Urinary bladder (tissue), 3 donors: ENCODE measurements at regions not wholly inside any gene's neighbourhood (a gene's known extent, or its start where the extent isn't known, plus 50 kb on each side); places are given as distances from the start of the nearest gene placed in this dataset.
"Not testable (repeated sequence)": the region's sequence is repeated elsewhere in the genome, so short reads cannot be mapped to it uniquely, and the experiment has no call there.

Experiments
- DNase-seq: peaks from one replicate; pipeline ENCODE4 v3.0.0-alpha.2; 2015; ENCODE audit errors: extremely low spot score
- H3K27ac ChIP-seq: one replicate; pipeline ENCODE4 v1.5.1; 2013; ENCODE audit warnings: low read depth, mild to moderate bottlenecking, moderate library complexity
- H3K36me3 ChIP-seq: one replicate; pipeline ENCODE4 v1.6.1; 2013; ENCODE audit warnings: mild to moderate bottlenecking, moderate library complexity; ENCODE audit not compliant: insufficient read depth
- H3K4me1 ChIP-seq: one replicate; pipeline ENCODE4 v1.6.1; 2013; ENCODE audit warnings: mild to moderate bottlenecking, moderate library complexity; ENCODE audit not compliant: insufficient read depth
- H3K4me3 ChIP-seq: one replicate; pipeline ENCODE4 v1.5.1; 2013; ENCODE audit warnings: low read depth, low read length
- WGBS: extraction: QIAGEN DNeasy Blood & Tissue Kit; methylation state at CpG from one replicate; pipeline ENCODE4 v1.1.7; 2013; 5-methylcytosine and 5-hydroxymethylcytosine counted together
- donor health status: healthy with polysubstance abuse.
- donor health status: healthy.

DNA sequence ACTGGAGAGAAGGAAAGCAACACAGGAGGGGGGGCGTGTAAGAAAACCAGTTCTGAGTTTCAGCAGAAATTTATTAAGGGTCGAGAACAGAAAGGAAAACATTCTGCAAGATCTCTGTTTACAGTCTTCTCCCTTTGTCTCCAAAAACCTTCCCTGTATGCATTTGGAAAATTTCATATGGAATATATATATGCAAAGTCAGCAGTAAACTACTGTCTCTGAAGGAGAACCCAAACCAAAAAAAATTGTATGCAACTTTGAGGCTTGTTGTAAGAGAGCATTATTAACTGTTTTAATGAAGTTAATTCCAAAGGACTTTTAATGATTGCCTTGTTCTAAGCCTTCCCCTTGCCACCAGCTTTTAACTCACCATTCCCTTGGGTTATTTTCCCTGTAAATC is 238.2 kb upstream of the GPR149 start:
- H3K36me3 ChIP-seq, result no peaks in the 10 kb centered on the region
- no peaks in the 10 kb centered on the region for H3K4me1 ChIP-seq
- no peak for DNase-seq
- H3K27ac ChIP-seq, result no peak overlapping the region
- no peak overlapping the region for H3K4me3 ChIP-seq
- WGBS, result 39% methylated on average over 2 of the region's 2 CpGs

DNA sequence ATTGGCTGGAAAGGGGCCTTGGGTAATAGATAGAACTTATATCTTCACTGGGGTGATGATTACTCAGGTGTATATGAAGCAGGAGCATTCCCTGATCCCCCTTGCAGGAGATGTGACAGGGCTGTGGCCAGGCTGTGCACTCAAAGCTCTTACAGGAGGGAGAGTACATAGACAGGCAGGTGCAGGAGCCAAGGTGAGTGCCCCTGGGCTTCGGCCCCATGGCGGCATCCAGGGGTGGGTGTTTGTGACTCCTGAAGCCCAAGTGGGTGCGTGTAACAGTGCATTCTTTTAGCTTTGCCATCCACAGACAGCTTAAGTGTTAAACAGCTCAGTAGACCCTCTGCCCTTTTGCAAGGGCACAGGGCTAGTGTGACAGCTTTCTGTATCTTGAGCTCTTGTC is 236.6 kb upstream of the GPR149 start:
- Histone ChIP-seq H3K27ac (no peak overlapping the region), H3K4me3 (no peak overlapping the region), H3K36me3 (no peaks in the 10 kb centered on the region), H3K4me1 (no peaks in the 10 kb centered on the region)
- 90% methylated on average over 3 of the region's 3 CpGs for WGBS
- DNase-seq, result no peak

DNA sequence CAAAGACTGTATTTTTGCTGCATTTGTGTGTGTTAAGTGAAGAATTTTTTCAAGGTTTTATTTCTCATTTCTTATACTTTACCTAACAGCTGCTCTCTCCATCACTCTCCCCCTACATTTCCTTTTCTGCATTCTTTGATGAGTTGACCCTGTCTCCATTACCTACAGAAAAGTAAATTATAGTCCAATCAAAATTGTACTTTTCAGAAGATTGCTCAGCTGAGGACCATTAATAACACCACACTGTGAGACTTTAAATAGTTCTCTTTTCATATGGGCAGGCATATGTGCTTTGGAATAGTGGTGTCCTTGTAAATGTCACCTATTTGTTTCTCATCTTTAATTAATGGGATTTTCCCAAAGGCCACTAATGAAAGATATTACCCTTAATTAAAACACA is 234.7 kb upstream of the GPR149 start:
- no peak overlapping the region for H3K4me3 ChIP-seq
- H3K36me3 ChIP-seq, result no peaks in the 10 kb centered on the region
- H3K27ac ChIP-seq, result no peak overlapping the region
- no peaks in the 10 kb centered on the region for H3K4me1 ChIP-seq
- DNase-seq, result no peak

DNA sequence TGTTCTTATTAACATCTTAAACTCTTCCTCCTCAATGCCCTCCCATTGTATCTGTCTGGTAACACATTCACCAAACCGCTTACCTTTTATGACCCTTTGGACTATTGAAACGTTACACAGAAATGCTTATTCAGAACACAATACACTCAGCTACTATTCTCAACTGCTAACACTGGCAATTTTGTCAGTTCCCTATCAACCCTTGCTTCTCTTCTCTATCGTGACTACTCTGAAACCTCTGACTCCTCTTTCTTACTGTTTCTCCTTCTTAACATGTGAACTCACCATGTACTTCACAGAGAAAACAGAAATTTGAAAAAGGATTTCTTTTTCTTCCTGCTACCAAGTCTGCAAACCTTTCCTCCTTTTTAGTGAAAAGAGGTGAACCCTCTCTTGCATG is 232.9 kb upstream of the GPR149 start:
- Histone ChIP-seq H3K36me3 (no peaks in the 10 kb centered on the region), H3K4me3 (no peak overlapping the region), H3K4me1 (no peaks in the 10 kb centered on the region), H3K27ac (no peak overlapping the region)
- WGBS, result 70% methylated on average over 3 of the region's 3 CpGs
- DNase-seq, result no peak

DNA sequence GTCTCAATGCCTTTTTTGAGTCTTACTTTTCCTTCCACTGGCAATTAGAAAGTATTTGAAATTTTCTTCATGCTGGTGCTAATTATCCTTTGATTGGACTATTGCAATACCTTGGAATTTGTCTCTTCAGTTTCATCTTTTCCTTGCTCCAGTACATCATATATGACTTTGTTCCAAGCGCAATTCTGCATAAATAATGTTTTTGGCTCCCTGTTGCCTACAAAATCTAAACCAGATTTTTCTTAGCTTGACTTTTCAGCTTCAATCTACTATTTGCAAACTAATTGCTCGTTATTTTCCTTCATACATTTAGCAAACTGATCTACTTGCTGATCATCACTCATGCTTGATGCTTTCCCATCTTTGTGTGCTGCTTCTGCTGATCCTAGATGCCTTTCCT is 230.8 kb upstream of the GPR149 start:
- H3K4me1 ChIP-seq, result no peaks in the 10 kb centered on the region
- H3K27ac ChIP-seq, result no peak overlapping the region
- H3K36me3 ChIP-seq, result no peaks in the 10 kb centered on the region
- no peak for DNase-seq
- no peak overlapping the region for H3K4me3 ChIP-seq
- 84% methylated on average over 2 of the region's 2 CpGs for WGBS

DNA sequence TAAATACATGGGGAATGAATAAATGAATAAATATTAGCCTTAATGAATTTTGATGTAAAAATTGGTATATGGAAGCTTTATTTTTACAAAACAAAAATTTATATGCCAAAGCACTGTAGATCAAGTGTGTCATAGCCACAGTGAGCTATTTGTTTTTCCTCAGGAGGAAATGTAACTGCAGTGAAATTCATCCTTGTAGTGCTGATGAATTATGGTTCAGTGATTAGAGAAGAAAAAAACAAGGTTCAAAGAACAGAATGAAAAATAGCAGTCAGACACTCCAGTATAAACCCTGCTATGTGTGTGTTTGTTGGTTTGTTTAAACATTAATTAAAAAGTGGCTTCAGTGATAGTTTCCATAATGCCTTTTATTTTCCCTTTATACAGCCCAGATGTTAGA is 228.0 kb upstream of the GPR149 start:
- DNase-seq, result no peak
- Histone ChIP-seq H3K4me1 (no peaks in the 10 kb centered on the region), H3K36me3 (no peaks in the 10 kb centered on the region), H3K27ac (no peak overlapping the region), H3K4me3 (no peak overlapping the region)

DNA sequence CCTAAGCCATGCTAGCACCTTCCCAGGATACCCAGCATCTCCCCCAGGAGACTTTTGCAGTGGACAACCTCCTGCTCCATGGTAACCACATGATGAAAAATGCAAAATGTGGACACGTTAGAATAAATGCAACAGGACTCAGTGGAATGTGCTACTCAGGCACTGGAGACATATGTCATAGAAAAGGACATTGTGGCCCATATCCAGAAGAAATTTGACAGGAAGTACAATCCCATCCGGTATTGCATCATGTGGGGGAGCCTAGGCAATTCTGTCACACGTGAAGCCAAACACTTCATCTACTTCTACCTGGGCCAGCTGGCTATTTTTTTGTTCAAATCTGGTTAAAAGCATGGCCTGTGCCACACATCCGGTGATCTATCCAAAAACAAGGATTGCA is 227.2 kb upstream of the GPR149 start:
- no peak for DNase-seq
- Histone ChIP-seq H3K4me1 (no peaks in the 10 kb centered on the region), H3K36me3 (no peaks in the 10 kb centered on the region), H3K27ac (no peak overlapping the region), H3K4me3 (no peak overlapping the region)
- WGBS, result 71% methylated on average over 4 of the region's 4 CpGs

DNA sequence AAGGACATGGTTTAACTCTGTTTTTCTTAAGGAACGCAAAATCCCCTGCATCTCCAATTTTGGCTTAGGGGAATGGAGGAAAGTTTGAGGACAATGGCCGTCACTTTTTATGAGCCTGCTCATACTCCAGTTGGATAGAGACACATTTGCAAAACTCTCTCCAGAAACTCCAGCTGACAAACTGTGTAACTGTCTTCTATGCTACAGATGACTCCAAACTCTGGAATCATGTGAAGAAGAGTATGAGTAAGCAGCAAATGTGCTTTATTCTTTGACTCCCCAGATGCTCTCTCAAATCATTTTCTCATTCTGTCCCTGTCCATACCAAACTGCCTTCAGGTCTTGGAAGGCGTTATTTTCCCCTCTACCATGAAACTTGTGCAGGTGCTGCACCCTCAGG is 226.5 kb upstream of the GPR149 start:
- no peak for DNase-seq
- no peaks in the 10 kb centered on the region for H3K4me1 ChIP-seq
- no peak overlapping the region for H3K27ac ChIP-seq
- no peaks in the 10 kb centered on the region for H3K36me3 ChIP-seq
- no peak overlapping the region for H3K4me3 ChIP-seq
- WGBS, result 77% methylated on average over 3 of the region's 3 CpGs

DNA sequence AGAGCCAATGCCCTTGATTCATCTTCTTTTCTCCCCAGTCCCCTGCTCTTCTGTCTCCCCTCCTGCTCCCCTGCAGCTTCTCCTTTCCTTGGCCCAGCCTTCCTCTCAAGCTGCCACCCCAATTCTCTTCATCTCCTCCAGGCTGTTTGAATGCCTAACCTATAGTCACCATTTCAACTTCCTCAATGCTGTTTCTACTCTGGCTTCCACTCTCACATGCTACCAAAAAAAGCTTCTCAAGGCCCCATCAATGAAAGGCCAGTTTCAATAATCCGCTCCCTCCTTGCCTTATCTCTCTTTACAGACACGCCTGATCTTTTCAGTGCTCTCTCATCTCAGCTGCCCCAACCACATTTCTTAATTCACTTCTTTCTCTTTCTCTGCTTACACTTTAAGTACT is 212.2 kb upstream of the GPR149 start:
- DNase-seq, result no peak
- WGBS, result 75% methylated on average over 2 of the region's 2 CpGs
- no peak overlapping the region for H3K4me3 ChIP-seq
- no peak overlapping the region for H3K27ac ChIP-seq
- no peaks in the 10 kb centered on the region for H3K36me3 ChIP-seq
- no peaks in the 10 kb centered on the region for H3K4me1 ChIP-seq

DNA sequence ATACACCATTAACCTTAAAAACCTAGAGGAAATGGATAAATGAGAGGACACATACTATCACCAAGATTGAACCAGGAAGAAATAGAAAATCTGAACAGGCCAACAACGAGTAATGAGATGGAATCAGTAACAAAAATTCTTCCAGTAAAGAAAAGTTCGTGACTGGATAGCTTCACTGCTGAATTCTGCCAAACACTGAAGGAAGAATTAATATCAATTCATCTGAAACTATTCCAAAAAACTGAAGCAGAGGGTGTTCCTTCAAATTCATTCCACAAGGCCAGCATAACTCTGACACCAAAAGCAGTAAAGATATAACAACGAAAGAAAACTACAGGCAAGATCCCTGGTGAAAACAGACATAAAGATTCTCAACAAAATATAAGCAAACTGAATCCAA is 195.8 kb upstream of the GPR149 start:
- DNase-seq, result no peak
- H3K4me3 ChIP-seq, result no peak overlapping the region
- no peaks in the 10 kb centered on the region for H3K4me1 ChIP-seq
- H3K36me3 ChIP-seq, result no peaks in the 10 kb centered on the region
- H3K27ac ChIP-seq, result no peak overlapping the region
- WGBS, result 64% methylated on average over 3 of the region's 3 CpGs

DNA sequence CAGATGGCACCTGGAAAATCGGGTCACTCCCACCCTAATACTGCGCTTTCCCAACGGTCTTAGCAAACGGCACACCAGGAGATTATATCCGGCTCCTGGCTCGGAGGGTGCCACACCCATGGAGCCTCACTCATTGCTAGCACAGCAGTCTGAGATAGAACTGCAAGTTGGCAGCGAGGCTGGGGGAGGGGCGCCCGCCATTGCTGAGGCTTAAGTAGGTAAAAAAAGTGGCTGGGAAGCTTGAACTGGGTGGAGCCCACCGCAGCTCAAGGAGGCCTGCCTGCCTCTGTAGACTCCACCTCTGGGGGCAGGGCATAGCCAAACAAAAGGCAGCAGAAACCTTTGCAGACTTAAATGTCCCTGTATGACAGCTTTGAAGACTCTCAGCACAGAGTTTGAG is 189.6 kb upstream of the GPR149 start:
- not testable (repeated sequence) for H3K4me1 ChIP-seq
- 92% methylated on average over 10 of the region's 10 CpGs for WGBS

DNA sequence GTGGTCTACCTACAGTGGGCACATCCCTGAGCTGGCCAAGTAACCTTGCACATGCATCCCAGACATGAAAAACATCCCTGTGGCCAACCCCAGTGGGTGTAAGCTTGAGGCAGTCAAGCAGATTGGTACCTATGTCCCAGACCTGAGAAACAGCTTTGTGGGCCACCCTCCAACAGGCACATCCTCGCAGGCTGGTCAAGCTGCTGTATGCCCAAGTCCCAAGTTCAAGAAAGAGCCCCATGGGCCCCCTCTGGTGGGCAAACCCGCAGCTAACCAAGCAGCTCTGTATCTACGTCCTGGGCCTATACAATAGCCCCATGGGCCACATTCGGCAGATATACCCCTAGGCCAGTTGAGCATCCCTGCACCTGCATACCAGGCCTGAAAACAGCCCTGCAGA is 186.3 kb upstream of the GPR149 start:
- no peaks in the 10 kb centered on the region for H3K4me1 ChIP-seq
- no peaks in the 10 kb centered on the region for H3K36me3 ChIP-seq
- 83% methylated on average over 4 of the region's 4 CpGs for WGBS
- no peak for DNase-seq
- H3K4me3 ChIP-seq, result no peak overlapping the region
- no peak overlapping the region for H3K27ac ChIP-seq

More for the DNA sequence above, 189.6 kb upstream of the GPR149 start:
- H3K36me3 ChIP-seq, DNase-seq, H3K27ac ChIP-seq, H3K4me3 ChIP-seq: not testable (repeated sequence)

DNA sequence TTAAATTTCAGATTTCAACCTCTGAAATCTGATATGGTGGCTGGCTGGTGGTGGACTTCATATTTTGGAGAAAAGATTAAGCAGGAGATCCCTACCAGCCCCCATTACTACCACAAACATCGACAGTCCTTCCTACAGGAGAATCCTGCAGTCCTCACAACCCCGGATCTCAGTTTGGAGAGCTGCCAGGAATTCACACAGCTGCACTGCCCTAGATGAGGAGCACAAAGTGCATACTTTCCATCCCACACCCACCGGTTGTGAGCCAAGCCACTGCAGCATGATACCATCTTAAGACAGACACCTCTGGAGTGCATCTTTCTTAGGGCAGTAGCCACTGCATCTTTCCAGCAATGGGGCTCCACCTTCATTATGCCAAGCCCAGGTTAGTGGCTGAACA is 185.5 kb upstream of the GPR149 start:
- no peaks in the 10 kb centered on the region for H3K36me3 ChIP-seq
- no peak overlapping the region for H3K27ac ChIP-seq
- 13% methylated on average over 3 of the region's 3 CpGs for WGBS
- no peak overlapping the region for H3K4me3 ChIP-seq
- DNase-seq, result no peak
- no peaks in the 10 kb centered on the region for H3K4me1 ChIP-seq

DNA sequence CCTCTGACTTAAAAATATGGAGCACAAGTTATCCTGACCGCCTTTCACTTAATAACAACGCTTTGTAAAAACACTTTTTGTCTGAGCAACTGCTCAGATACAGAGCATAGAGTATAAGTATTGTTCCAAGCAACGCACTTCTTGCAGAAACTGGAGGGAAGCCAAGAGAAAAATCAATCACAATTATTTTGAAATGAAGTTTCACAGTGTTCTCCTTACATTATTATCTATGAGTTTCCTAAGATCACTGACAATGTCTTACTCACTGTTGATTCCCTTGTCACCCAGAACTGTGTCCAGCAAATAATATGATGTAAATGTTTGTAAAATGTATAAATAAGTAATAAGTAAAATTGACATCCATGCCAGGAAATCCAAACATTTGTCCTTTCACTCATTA is 184.6 kb upstream of the GPR149 start:
- H3K4me1 ChIP-seq, result no peaks in the 10 kb centered on the region
- no peak for DNase-seq
- WGBS, result 57% methylated on average over 3 of the region's 3 CpGs
- no peaks in the 10 kb centered on the region for H3K36me3 ChIP-seq
- H3K27ac ChIP-seq, result no peak overlapping the region
- H3K4me3 ChIP-seq, result no peak overlapping the region

DNA sequence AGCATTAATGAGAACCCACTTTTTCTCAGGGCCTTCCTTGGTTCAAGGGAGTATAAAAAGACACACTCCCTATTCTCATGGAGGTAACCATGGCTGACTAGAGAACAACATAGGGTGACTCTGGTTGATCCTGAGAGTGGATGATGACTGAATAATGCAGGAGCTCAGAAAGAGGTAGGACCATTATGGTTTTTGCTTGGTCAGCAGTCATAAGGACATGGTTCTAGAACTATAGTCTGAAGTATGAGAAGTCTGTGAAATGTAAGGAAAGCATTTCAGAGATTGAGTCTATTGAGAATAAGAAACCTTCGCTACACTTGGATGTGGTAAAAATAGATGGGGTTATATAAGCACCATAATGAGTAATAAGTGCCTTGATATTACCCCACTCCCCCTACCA is 184.1 kb upstream of the GPR149 start:
- DNase-seq, result no peak
- H3K27ac ChIP-seq, result no peak overlapping the region
- H3K4me1 ChIP-seq, result no peaks in the 10 kb centered on the region
- H3K4me3 ChIP-seq, result no peak overlapping the region
- H3K36me3 ChIP-seq, result no peaks in the 10 kb centered on the region
- WGBS, result 96% methylated on average over 1 of the region's 1 CpG
